GM23248 (cell line): ENCODE measurements at regions not wholly inside any gene's neighbourhood (a gene's known extent, or its start where the extent isn't known, plus 50 kb on each side); places are given as distances from the start of the nearest gene placed in this dataset.

ENCODE experiments used
- DNase-seq: peaks from one replicate; pipeline ENCODE4 v3.0.0-alpha.2; 2015
- H2AFZ ChIP-seq: fragments of 200-600 bp; sonication (generic); 2 replicates; pipeline ENCODE4 v1.6.1; 2016; ENCODE audit warnings: antibody characterized with exemption
- H3F3A ChIP-seq: fragments of 200-600 bp; sonication (generic); 2 replicates; pipeline ENCODE4 v1.6.1; 2016; ENCODE audit warnings: mild to moderate bottlenecking, antibody characterized with exemption, mixed run types; ENCODE audit not compliant: insufficient read depth
- H3K27ac ChIP-seq: fragments of 200-600 bp; sonication (generic); 2 replicates; pipeline ENCODE4 v1.5.1; 2016; ENCODE audit warnings: mild to moderate bottlenecking
- H3K27me3 ChIP-seq: fragments of 200-600 bp; sonication (generic); replicated peaks from 2 replicates; pipeline ENCODE4 v1.6.1; 2016; ENCODE audit warnings: mild to moderate bottlenecking; ENCODE audit not compliant: insufficient read depth
- H3K36me3 ChIP-seq: fragments of 200-600 bp; sonication (generic); 2 replicates; pipeline ENCODE4 v1.6.1; 2016; ENCODE audit warnings: low read depth, mild to moderate bottlenecking
- H3K4me1 ChIP-seq: fragments of 200-600 bp; sonication (generic); 2 replicates; pipeline ENCODE4 v1.6.1; 2016; ENCODE audit warnings: mild to moderate bottlenecking; ENCODE audit not compliant: insufficient read depth
- H3K4me2 ChIP-seq: fragments of 200-600 bp; sonication (generic); one replicate; pipeline ENCODE4 v1.6.1; 2016; ENCODE audit warnings: mild to moderate bottlenecking; ENCODE audit not compliant: unreplicated experiment
- H3K4me3 ChIP-seq: fragments of 200-600 bp; sonication (generic); 2 replicates; pipeline ENCODE4 v1.5.1; 2016; ENCODE audit warnings: mild to moderate bottlenecking
- H3K79me2 ChIP-seq: fragments of 200-600 bp; sonication (generic); 2 replicates; pipeline ENCODE4 v1.6.1; 2016; ENCODE audit warnings: mild to moderate bottlenecking; ENCODE audit not compliant: insufficient read depth
- H3K9ac ChIP-seq: fragments of 200-600 bp; sonication (generic); 2 replicates; pipeline ENCODE4 v1.6.1; 2016; ENCODE audit warnings: mild to moderate bottlenecking
- H3K9me2 ChIP-seq: fragments of 200-600 bp; sonication (generic); 2 replicates; pipeline ENCODE4 v1.6.1; 2016; ENCODE audit warnings: mixed run types, mild to moderate bottlenecking, moderate library complexity; ENCODE audit not compliant: insufficient read depth
- H3K9me3 ChIP-seq: fragments of 200-600 bp; sonication (generic); one replicate; pipeline ENCODE4 v1.6.1; 2017; ENCODE audit warnings: low read depth
- H4K20me1 ChIP-seq: fragments of 200-600 bp; sonication (generic); 2 replicates; pipeline ENCODE4 v1.6.0; 2016; ENCODE audit not compliant: insufficient read depth
- EZH2 ChIP-seq: fragments of 200-600 bp; sonication (generic); IDR thresholded peaks from 2 replicates; pipeline ENCODE4 v1.6.1; 2018; ENCODE audit warnings: antibody characterized with exemption, mild to moderate bottlenecking; ENCODE audit not compliant: insufficient read depth, poor library complexity, severe bottlenecking
- EZH2phosphoT487 ChIP-seq: fragments of 200-600 bp; sonication (generic); IDR thresholded peaks from 2 replicates; pipeline ENCODE4 v1.6.1; 2018; ENCODE audit warnings: antibody characterized with exemption, moderate library complexity, mild to moderate bottlenecking, low read depth; ENCODE audit not compliant: insufficient read depth
- WGBS, 2 experiments: methylation state at CpG; one replicate each; pipeline ENCODE4 v1.1.6; 2015 to 2017; ENCODE audit warnings: low lambda C conversion rate in 2 of 2, low coverage in 1 of 2; ENCODE audit errors: missing lambda C conversion rate in 2 of 2; 5-methylcytosine and 5-hydroxymethylcytosine counted together
- in situ Hi-C: fragments of 300-500 bp; cut with MboI; formaldehyde crosslinking; loops from 2 replicates; pipeline ENCODE4 v1.15.0; 2020

DNA sequence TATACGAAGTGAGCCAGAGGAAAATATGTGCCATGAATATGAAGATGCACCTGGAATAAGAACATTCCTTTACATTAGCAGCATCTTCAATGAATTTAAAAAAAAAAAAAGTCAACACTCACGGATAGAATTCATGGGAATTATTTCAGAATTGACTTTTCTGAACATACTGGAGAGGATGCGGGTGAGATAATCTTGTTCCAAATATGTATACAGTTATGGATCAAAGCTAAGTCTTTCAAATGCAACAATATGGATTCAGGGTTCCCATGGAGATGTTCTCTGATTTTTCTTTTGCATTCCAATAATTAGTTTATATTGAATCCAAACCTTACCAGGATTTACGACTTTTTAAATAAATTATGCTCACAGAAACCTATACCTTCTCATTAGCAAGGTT is 1660.7 kb downstream of the SLITRK1 start:
- Histone ChIP-seq H3K9ac (no peak overlapping the region), H3K79me2 (no peaks in the 10 kb centered on the region), H3K4me1 (no peaks in the 10 kb centered on the region), H3K36me3 (no peaks in the 10 kb centered on the region), H2AFZ (no peak overlapping the region), H3K4me2 (no peak overlapping the region), H3K9me3 (no peaks in the 10 kb centered on the region), H3K27ac (no peak overlapping the region), H3F3A (no peaks in the 10 kb centered on the region), H3K4me3 (no peak overlapping the region), H3K27me3 (no peaks in the 10 kb centered on the region), H4K20me1 (no peaks in the 10 kb centered on the region), H3K9me2 (no peaks in the 10 kb centered on the region)
- TF ChIP-seq EZH2: no peak
- no peak for DNase-seq
- in situ Hi-C loops: no loop called here
- WGBS, 2 experiments: 22 to 24% methylated on average over 4 of the region's 4 CpGs

DNA sequence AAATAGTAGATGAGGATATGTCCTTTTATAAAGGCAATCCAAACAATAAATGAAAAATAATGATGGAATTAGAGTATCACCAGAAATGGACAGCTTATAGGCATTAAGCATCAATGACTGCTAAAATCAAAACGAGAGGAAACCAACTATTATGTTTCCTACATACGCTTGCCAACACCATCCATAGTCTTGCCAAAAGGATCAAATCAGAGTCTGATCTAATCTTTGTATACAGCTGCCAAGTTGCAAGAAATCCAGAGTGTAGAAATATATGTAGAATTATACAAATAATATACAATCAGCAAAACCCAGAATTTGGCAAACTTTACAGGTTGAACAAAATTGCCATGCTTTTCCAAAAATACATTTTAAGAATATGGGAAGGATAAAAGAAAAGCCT is 1661.6 kb downstream of the SLITRK1 start:
- 8 to 16% methylated on average over 2 of the region's 2 CpGs for WGBS, 2 experiments
- Histone ChIP-seq H3K36me3 (no peaks in the 10 kb centered on the region), H3K4me3 (no peak overlapping the region), H3K4me1 (no peaks in the 10 kb centered on the region), H3K9ac (no peak overlapping the region), H3K9me2 (no peaks in the 10 kb centered on the region), H3K9me3 (no peaks in the 10 kb centered on the region), H3K4me2 (no peak overlapping the region), H4K20me1 (no peaks in the 10 kb centered on the region), H3K27ac (no peak overlapping the region), H3K27me3 (no peaks in the 10 kb centered on the region), H2AFZ (no peak overlapping the region), H3F3A (no peaks in the 10 kb centered on the region), H3K79me2 (no peaks in the 10 kb centered on the region)
- TF ChIP-seq EZH2 (no peak), EZH2phosphoT487 (no peak)
- DNase-seq: no peak
- in situ Hi-C loops: no loop called here

DNA sequence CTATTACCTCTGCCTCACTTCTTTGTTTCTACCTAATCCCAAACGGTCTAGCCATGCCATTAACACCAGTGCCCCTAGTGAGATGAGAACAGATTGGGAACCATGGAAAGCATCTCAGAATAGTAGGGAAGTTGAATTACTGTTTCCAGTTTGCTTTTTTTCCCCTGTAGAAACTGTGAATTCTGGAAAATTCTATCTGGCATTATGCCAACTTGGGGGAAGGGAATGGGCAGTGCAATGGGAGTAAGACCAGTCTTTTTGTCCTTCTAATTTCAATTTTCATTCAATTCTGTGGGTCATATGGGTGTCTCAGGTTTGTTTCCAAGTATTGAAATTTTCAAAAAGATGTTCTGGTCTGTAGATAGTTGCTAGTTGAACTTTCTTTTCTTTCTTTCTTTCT is 1666.1 kb downstream of the SLITRK1 start:
- no peak for DNase-seq
- no peak overlapping the region for H3K27ac ChIP-seq
- in situ Hi-C loops: no loop called here
- no peak overlapping the region for H2AFZ ChIP-seq
- no peak overlapping the region for H3K4me2 ChIP-seq
- H4K20me1 ChIP-seq: no peaks in the 10 kb centered on the region
- H3K9me2 ChIP-seq: no peaks in the 10 kb centered on the region
- no peaks in the 10 kb centered on the region for H3F3A ChIP-seq
- no peak overlapping the region for H3K9ac ChIP-seq
- WGBS, 2 experiments: 8 to 14% methylated on average over 1 of the region's 1 CpG
- no peak overlapping the region for H3K4me3 ChIP-seq
- no peaks in the 10 kb centered on the region for H3K79me2 ChIP-seq
- no peaks in the 10 kb centered on the region for H3K4me1 ChIP-seq
- H3K9me3 ChIP-seq: no peaks in the 10 kb centered on the region
- no peak for TF ChIP-seq EZH2phosphoT487
- TF ChIP-seq EZH2: no peak
- no peaks in the 10 kb centered on the region for H3K27me3 ChIP-seq
- no peaks in the 10 kb centered on the region for H3K36me3 ChIP-seq

DNA sequence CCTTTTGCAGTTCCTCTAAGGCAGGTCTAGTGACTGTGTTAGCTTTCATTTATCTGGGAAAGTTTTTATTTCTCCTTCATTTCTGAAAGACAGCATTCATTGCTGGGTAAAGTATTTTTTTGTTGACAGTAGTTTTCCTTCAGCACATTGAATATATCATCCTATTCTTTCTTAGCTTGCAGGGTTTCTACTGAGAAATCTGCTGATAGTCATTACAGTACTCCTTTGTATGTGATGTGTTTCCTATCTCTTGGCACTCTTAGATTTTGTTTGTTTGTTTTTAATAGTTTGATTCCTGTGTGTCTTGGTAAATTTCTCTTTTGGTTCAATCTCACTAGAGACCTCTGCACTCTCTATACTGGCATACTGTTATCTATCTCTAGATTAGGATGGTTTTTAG is 1667.9 kb downstream of the SLITRK1 start:
- no peak for TF ChIP-seq EZH2phosphoT487
- no peak for TF ChIP-seq EZH2
- Histone ChIP-seq H3K9me3 (no peaks in the 10 kb centered on the region), H3K4me1 (no peaks in the 10 kb centered on the region), H3K4me2 (no peak overlapping the region), H3K27ac (no peak overlapping the region), H2AFZ (no peak overlapping the region), H3K36me3 (no peaks in the 10 kb centered on the region), H3F3A (no peaks in the 10 kb centered on the region), H3K4me3 (no peak overlapping the region), H3K9me2 (no peaks in the 10 kb centered on the region), H4K20me1 (no peaks in the 10 kb centered on the region), H3K27me3 (no peaks in the 10 kb centered on the region), H3K79me2 (no peaks in the 10 kb centered on the region), H3K9ac (no peak overlapping the region)
- in situ Hi-C loops: no loop called here
- DNase-seq: no peak

DNA sequence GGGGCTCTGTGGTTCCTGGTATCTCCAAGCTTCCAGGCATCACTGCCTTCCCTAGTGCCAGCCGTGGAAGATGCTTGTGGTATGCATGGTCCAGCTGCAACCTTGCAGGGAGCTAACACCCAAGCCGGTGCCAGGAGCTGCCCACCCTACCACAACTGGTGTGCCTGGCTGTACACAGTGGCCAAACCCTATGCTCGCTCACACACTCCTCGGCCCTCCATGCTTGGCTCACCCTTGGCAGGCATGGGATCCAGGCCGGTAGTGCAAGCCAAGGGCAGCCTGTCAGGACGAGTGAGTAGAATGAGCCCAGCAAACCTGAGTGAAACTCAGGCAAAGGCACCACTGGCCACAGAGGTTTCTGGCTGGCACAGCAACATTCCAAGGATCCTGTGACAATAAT is 1676.0 kb downstream of the SLITRK1 start:
- no peaks in the 10 kb centered on the region for H4K20me1 ChIP-seq

More for the DNA sequence above, 1676.0 kb downstream of the SLITRK1 start:
- Histone ChIP-seq H3K79me2 (no peaks in the 10 kb centered on the region), H3K36me3 (no peaks in the 10 kb centered on the region), H3F3A (no peaks in the 10 kb centered on the region), H3K9ac (no peak overlapping the region), H3K4me2 (no peak overlapping the region), H2AFZ (no peak overlapping the region), H3K9me2 (no peaks in the 10 kb centered on the region), H3K27ac (no peak overlapping the region), H3K4me1 (no peaks in the 10 kb centered on the region), H3K4me3 (no peak overlapping the region), H3K9me3 (no peaks in the 10 kb centered on the region), H3K27me3 (no peaks in the 10 kb centered on the region)
- no peak for DNase-seq
- 28 to 33% methylated on average over 6 of the region's 6 CpGs for WGBS, 2 experiments
- in situ Hi-C loops: no loop called here
- TF ChIP-seq EZH2phosphoT487 (no peak), EZH2 (no peak)
